ENCODE measurements at regions not wholly inside any gene's neighbourhood (a gene's known extent, or its start where the extent isn't known, plus 50 kb on each side); places are given as distances from the start of the nearest gene placed in this dataset.

DNA sequence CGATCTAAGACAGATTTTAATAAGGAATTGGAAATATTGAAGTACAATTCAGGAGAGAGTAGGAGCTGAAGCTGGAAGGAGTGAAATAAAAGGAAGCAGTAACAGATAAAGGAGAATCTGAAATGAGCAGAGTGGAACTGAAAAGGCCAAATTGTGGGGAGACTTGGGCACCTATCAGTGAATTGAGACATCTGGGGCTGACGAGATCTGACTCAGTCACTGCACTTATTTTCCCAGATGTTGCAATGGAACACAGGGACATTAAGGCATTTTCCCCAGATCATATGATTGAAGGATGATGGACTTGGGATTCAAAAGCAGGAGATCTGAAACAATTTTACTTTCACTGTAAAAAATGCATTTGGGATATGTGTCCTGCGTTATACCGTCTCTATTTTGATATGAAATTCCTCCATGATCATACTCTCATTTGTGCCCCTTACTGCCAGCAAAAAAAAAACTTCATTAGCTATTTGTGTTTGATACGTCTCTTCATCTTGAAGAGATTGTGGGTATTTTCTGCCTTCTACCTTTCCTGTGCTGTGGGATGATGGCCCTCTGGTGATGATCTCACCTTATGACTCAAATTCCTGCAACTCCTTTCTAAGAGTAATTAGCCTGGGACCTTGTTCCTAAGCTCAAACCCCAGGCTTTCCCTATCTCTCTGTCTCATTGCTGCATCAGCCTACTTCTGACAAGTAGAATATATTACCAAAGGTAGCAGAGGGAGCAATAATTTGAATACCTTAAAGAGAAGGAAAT is 278.5 kb upstream of the MAN1A1 start:
- TF ChIP-seq, protein P1, sequence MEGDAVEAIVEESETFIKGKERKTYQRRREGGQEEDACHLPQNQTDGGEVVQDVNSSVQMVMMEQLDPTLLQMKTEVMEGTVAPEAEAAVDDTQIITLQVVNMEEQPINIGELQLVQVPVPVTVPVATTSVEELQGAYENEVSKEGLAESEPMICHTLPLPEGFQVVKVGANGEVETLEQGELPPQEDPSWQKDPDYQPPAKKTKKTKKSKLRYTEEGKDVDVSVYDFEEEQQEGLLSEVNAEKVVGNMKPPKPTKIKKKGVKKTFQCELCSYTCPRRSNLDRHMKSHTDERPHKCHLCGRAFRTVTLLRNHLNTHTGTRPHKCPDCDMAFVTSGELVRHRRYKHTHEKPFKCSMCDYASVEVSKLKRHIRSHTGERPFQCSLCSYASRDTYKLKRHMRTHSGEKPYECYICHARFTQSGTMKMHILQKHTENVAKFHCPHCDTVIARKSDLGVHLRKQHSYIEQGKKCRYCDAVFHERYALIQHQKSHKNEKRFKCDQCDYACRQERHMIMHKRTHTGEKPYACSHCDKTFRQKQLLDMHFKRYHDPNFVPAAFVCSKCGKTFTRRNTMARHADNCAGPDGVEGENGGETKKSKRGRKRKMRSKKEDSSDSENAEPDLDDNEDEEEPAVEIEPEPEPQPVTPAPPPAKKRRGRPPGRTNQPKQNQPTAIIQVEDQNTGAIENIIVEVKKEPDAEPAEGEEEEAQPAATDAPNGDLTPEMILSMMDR (IDR thresholded peaks at IDR 0.05) = no peak
- TF ChIP-seq POLR2A (IDR thresholded peaks at IDR 0.05) = no peak

All from heart left ventricle (tissue), 13 donors.